Germinal center (tissue), 1 donor: ENCODE measurements at regions not wholly inside any gene's neighbourhood (a gene's known extent, or its start where the extent isn't known, plus 50 kb on each side); places are given as distances from the start of the nearest gene placed in this dataset.
"Not testable (repeated sequence)": the region's sequence is repeated elsewhere in the genome, so short reads cannot be mapped to it uniquely, and the experiment has no call there.

Source experiments
- DNase-seq: peaks from one replicate; pipeline ENCODE4 v3.0.0; 2012; ENCODE audit warnings: mixed read lengths, low spot score

GRCh38 chr9:108444400-108445358 is 411.1 kb downstream of the ACTL7B start:
- no peak for DNase-seq

- DNase-seq = no peak
These were observed 412.0 kb downstream of the ACTL7B start for GRCh38 chr9:108443741-108444140.

GRCh38 chr9:108443019-108443633 is 412.7 kb downstream of the ACTL7B start:
- no peak for DNase-seq

GRCh38 chr9:108442627-108443018 is 413.2 kb downstream of the ACTL7B start:
- DNase-seq = no peak

GRCh38 chr9:108441726-108442125 is 414.1 kb downstream of the ACTL7B start:
- no peak for DNase-seq

GRCh38 chr9:108441251-108441650 is 414.5 kb downstream of the ACTL7B start:
- no peak for DNase-seq

- no peak for DNase-seq
These were observed 415.8 kb downstream of the ACTL7B start for GRCh38 chr9:108439947-108440346.

- no peak for DNase-seq
These were observed 418.1 kb downstream of the ACTL7B start for GRCh38 chr9:108437656-108438055.

GRCh38 chr9:108436448-108436847 is 419.3 kb downstream of the ACTL7B start:
- DNase-seq = no peak

GRCh38 chr9:108434502-108434901 is 421.3 kb downstream of the ACTL7B start:
- DNase-seq = no peak

GRCh38 chr9:108434036-108434435 is 421.8 kb downstream of the ACTL7B start:
- no peak for DNase-seq

GRCh38 chr9:108430655-108431054 is 425.1 kb downstream of the ACTL7B start:
- no peak for DNase-seq

- no peak for DNase-seq
These were observed 428.0 kb downstream of the ACTL7B start for GRCh38 chr9:108427751-108428150.

GRCh38 chr9:108426421-108426940 is 429.3 kb downstream of the ACTL7B start:
- not testable (repeated sequence) for DNase-seq

- DNase-seq = no peak
These were observed 432.4 kb downstream of the ACTL7B start for GRCh38 chr9:108423433-108423832.

- no peak for DNase-seq
These were observed 436.4 kb downstream of the ACTL7B start for GRCh38 chr9:108419379-108419778.

GRCh38 chr9:108417726-108418125 is 438.1 kb downstream of the ACTL7B start:
- no peak for DNase-seq

GRCh38 chr9:108417312-108417711 is 438.5 kb downstream of the ACTL7B start:
- no peak for DNase-seq

- DNase-seq = no peak
These were observed 439.5 kb downstream of the ACTL7B start for GRCh38 chr9:108416324-108416723.

- no peak for DNase-seq
These were observed 442.0 kb downstream of the ACTL7B start for GRCh38 chr9:108413809-108414208.

GRCh38 chr9:108412755-108413154 is 443.0 kb downstream of the ACTL7B start:
- no peak for DNase-seq

- no peak for DNase-seq
These were observed 444.2 kb downstream of the ACTL7B start for GRCh38 chr9:108411632-108412031.

GRCh38 chr9:108410161-108410560 is 445.6 kb downstream of the ACTL7B start:
- DNase-seq = no peak
